SK-N-MC (cell line): ENCODE measurements at regions not wholly inside any gene's neighbourhood (a gene's known extent, or its start where the extent isn't known, plus 50 kb on each side); places are given as distances from the start of the nearest gene placed in this dataset.
"Not testable (repeated sequence)": the region's sequence is repeated elsewhere in the genome, so short reads cannot be mapped to it uniquely, and the experiment has no call there.

ENCODE experiments used
- EZH2 ChIP-seq: fragments of 200-600 bp; sonication (generic); IDR thresholded peaks from one replicate; pipeline ENCODE4 v1.6.1; 2017; ENCODE audit warnings: antibody characterized with exemption
- POLR2AphosphoS5 ChIP-seq: IDR thresholded peaks from 2 replicates; pipeline ENCODE4 v1.6.1; 2012; ENCODE audit warnings: mild to moderate bottlenecking, low read depth, low read length, borderline replicate concordance

DNA sequence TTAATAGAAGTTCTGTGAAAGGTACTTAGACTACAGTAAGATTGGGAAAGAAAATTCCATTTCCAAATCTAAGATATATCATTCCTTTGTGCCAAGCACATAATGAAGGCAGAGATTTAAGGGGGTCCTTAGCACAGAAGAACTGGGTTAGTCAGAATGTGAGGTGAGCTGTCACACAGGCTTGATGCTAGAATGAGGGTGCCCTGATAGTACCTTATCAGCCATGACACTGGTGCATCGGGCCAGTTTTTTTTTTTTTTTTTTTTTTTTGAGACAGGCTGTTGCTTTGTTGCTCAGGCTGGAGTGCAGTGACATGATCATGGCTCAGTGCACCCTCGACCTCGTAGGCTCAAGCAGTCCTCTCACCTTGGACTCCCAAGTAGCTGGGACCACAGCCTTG lies 2169.6 kb upstream of the DEFB115 start:
- not testable (repeated sequence) for TF ChIP-seq EZH2, POLR2AphosphoS5
